Activated T-cell treated with anti-CD3 and anti-CD28 coated beads, Interleukin-2, amount 50 U/mL, for 48 hours (primary cell): ENCODE measurements at regions not wholly inside any gene's neighbourhood (a gene's known extent, or its start where the extent isn't known, plus 50 kb on each side); places are given as distances from the start of the nearest gene placed in this dataset.

Source experiments
- DNase-seq, 2 experiments: peaks; one replicate each; pipeline ENCODE4 v3.0.0-alpha.2; 2020

GRCh38 chr7:50962962-50963374, 180.3 kb upstream of the GRB10 start:
- DNase-seq = no peak

- DNase-seq = no peak
These were observed 179.7 kb upstream of the GRB10 start for GRCh38 chr7:50962281-50962883.

- no peak for DNase-seq
These were observed 178.1 kb upstream of the GRB10 start for GRCh38 chr7:50960621-50961310.

- no peak for DNase-seq
These were observed 177.3 kb upstream of the GRB10 start for GRCh38 chr7:50959991-50960390.

- no peak for DNase-seq
These were observed 176.9 kb upstream of the GRB10 start for GRCh38 chr7:50959560-50959959.

GRCh38 chr7:50957855-50958254, 175.2 kb upstream of the GRB10 start:
- DNase-seq = no peak

- no peak for DNase-seq
These were observed 174.7 kb upstream of the GRB10 start for GRCh38 chr7:50957431-50957830.

- no peak for DNase-seq
These were observed 173.9 kb upstream of the GRB10 start for GRCh38 chr7:50956522-50957155.

DNA sequence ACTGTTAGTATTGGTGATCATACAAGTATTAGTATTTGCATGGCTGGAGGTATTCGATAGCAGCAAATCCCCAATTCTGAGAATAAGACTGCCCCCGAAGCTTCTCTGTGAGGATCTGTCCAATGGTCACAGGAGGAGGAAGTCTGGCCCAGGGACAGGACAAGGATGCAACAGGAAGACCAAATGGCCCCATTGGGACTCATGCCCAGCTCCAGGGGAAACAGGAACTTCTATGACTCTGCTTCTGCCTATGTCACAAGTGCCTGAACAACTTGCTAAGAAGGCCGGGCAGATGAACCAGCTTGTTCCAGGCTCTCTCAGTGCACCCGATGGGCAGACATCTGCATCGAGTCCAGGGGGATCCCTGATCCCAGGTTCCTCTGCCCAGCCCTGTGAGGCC, 172.0 kb upstream of the GRB10 start:
- no peak for DNase-seq

DNA sequence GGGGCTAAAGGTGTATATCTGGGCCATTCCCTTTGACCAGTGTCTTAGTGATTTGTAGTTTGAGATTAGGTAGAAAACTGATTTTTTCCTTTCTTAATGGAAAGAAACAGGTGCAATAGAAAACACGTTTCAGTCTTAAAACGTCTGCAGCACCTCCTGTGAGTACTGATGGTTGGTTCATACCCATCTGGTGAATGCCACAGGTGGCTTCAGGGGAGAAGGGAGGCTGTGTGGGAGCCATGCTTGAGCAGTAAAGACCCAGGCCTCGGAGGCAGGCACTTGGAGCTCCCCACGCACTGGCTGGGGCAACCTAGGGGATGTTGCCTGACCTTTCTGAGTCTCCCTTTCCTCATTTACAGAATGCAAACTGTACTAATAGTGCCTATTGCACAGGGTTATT, 171.5 kb upstream of the GRB10 start:
- DNase-seq = no peak

GRCh38 chr7:50953820-50954219, 171.1 kb upstream of the GRB10 start:
- DNase-seq = no peak

GRCh38 chr7:50953303-50953702, 170.6 kb upstream of the GRB10 start:
- no peak for DNase-seq

DNA sequence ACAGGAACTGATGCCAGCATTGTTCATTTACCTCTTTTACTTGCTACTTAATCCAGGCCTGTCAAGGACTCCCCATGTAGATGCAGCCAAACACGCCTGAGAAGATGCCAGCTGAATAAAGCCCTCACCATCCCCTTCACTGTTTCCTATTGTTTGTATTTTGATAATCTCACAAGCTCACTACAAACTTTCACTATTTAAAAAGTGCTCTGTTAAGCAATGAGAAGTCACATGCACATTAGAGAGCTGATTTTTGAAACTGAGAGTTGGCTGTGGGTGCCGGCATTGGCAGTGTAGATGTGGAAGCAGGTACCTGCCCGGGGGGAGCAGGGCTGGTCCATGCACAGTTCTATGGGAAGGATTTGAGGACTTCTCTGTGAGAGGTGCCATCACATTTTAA, 169.8 kb upstream of the GRB10 start:
- no peak for DNase-seq

DNA sequence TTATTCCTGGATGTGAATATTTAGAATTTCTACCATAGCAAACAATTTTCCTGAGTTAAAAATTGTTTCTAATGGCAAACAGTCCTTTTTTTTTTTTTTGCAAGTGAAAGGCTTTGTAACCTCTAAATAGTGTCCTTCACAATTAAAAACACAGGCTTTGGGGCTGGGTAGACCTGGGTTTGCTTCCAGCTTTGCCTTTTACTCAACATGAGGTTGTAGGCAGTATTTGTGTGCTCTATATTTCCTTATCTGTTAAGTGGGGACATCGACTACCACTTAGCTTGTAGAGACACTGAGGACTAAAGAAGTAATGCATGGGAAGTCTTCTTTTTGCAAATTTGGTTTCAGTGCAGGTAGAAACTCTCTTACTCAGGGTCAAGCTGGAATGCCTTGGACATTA, 169.4 kb upstream of the GRB10 start:
- DNase-seq = no peak

- DNase-seq = no peak
These were observed 160.8 kb upstream of the GRB10 start for GRCh38 chr7:50943482-50943881.

DNA sequence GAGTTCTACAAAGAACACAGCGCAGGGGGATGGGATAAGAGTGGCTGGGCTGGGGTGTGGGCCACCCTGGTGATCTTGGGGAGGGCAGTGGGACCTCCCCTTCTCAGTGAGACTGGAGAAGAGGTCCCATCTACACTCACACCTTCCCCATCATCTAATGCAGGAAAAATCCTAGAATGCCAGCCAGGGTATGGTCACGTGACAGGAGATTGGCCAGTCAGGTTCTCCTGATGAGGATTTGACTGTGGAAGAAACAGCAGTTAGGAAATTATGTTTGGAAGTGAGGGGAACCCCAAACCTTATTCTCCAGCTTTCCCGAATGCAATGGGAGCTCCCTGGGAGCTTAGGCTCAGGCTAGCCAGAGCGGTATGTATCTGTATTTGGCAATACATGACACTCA, 158.8 kb upstream of the GRB10 start:
- DNase-seq = no peak

DNA sequence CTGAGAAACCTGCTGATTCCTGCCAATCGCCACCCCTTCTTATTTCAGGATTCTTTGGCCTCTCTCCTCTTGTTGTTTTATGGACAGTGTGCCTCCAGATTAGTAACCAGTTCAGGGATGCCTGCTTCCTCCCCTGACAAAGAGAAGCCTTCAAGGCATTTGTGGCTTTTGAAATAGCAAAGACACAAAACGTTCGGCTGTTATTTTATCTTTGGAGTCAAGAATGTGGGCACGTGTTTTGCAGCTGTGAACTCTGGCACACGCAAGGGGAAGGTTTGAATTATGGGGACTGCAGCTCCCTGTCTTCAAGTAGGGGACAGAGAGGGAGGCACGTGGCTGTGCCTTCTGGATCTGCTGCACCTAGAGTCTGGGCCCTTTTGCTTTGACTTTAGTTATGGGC, 157.9 kb upstream of the GRB10 start:
- no peak for DNase-seq

DNA sequence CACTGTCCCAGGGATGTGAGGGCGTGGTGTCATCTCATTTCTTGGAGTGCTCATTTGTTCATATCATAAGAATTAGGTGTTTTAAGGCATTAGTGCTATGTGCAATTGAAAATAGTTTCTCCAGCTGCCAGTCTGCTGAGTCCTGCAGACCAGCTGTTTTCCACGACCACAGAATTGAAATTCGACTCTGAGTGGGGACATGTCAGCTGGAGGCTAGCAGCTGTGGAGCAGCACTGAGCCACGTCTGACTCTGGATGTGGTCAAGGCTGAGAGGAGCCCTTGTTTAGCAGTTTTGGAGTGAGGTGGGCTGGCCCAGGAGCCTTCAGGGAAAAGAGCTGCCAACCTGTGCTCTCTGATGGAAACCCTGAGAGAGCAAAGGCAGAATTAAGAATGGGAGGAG, 156.3 kb upstream of the GRB10 start:
- DNase-seq = no peak

GRCh38 chr7:50937727-50938126, 155.0 kb upstream of the GRB10 start:
- DNase-seq = no peak

DNA sequence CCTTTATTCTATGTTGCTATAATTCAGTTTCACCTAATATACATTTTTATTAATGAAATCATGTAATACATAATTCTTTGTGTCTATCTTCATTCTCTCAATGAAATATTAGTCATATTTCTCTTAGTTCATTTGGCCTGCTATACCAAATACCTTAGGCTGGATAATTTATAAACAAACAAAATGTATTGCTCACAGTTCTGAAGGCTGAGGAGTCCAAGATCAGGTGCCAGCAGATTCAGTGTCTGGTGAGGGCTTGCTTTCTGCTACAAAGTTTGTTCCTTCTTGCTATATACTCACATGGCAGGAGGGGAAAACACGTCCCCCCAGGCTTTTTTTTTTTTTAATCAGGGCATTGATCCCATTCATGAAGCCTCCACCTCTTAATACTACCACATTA, 143.4 kb upstream of the GRB10 start:
- DNase-seq = no peak

DNA sequence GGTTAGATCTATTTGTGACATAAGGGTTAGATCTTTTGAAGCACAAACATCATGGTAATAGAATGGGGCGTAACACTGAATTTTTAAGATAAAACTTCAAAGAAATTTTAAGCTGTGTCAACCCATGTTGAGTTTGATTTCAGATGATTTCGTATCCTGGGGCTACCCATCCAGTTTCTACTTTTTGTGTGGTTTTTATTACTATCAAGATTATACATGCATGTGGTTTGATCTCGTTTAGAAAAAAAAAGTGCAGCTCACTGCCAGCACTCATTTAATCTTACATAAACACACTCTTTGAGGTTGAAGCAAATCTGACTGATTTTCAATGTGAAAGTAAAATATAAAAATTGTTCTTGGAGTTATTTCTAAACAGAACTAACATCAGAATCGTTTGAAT, 140.8 kb upstream of the GRB10 start:
- DNase-seq = no peak

DNA sequence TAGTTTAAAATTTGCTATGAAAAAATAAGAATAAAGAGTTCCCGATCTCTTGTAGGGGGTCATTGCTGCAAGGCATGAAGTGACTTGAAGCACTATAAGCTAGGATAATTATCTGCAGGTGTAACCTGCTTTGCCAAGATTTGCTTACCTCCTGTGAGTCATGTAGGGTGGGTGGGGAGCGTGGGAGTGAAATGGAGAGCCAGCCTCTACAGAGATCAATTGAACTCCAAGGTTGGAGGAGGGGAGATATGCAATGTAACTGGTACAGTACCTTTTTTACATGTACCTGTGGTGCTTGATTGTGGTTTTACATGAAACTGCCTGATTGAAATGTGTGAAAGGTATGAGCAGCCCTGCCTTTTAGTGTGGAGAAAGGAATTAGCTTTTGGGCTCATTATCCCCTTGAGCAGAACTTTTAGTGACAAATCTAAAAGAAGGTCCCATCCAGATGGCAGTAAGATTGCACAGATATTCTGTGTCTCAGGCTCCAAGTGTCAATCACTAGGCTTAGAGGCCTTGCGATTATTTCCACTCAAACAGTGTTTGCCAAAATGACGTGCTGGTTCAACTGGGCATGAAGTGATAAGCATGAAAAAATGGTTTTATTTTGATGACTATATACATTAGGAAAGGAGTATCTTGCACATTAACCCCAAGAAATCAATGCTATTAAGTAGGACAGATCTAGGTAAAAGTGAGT, 138.6 kb upstream of the GRB10 start:
- DNase-seq = peak; percentile 25 to 30

DNA sequence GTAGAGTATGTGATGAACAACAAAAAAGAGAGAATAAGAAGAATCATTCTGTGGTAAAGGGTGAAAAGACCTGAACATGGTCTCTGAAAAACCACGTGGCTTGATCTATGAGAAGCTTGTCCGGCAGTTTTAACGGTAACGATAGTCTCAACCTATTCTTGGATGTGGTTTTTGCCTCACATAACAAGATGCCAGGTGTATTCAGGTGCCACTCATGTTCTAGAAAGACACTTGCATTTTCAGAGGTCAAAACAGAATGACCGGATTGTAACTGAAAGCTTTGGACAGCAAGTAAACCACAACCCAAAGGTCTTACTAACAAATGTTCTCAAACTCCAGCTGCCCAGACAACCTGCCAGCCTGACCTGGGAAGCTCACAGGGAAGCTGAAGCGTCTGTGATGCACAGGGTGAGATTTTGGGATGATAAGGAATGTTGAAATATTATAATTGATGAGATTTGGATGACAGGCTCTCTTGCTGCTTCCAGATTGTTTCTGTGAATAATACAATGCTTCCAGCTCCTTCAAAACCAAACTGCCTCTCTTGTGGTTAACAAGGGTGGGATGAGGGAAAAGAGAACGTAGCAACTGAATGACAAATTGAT, 137.4 kb upstream of the GRB10 start:
- DNase-seq = no peak

DNA sequence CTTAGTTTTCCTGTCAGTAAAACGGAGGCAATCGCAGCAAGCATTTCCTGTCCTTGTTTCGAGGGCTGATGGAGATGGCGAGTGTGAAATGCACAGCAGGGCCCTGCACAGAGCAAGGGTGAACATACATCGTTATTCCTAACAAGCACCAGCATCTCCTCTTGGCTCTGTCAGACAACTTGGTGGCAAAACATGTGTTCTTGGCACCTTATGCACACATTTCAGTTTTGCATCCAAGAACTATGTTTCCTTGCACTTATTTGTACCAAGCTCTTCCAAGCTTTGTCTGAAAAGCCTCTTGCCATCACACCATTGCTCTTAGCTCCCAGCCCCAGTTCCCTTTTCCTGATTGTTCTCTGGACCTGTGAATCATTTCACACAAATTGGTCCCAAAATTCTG, 132.9 kb upstream of the GRB10 start:
- no peak for DNase-seq
